ENCODE measurements at regions not wholly inside any gene's neighbourhood (a gene's known extent, or its start where the extent isn't known, plus 50 kb on each side); places are given as distances from the start of the nearest gene placed in this dataset.
"Not testable (repeated sequence)": the region's sequence is repeated elsewhere in the genome, so short reads cannot be mapped to it uniquely, and the experiment has no call there.

- Histone ChIP-seq H3K27ac (no peak overlapping the region), H3K36me3 (replicated peaks in 1 of 2; ENCODE audit: insufficient read depth in 1 of 2, low read depth in 2 of 2) (no peaks in the 10 kb centered on the region), H3K9me3 (no peaks in the 10 kb centered on the region), H3K4me1 (no peaks in the 10 kb centered on the region), H3K27me3 (no peaks in the 10 kb centered on the region), H3K4me3 (no peak overlapping the region)
- ATAC-seq (no peak), DNase-seq (no peak)
- intact Hi-C loops (cut with DNase I), result no loop called here
- no peak for TF ChIP-seq POLR2A (IDR thresholded peaks at IDR 0.05)
- no peak for TF ChIP-seq CTCF (IDR thresholded peaks at IDR 0.05)
- WGBS, 2 donors, result 67 to 68% methylated on average over 6 of the region's 6 CpGs
Measured at GRCh38 chr3:130569461-130570365, 52.7 kb downstream of the COL6A6 start.

GRCh38 chr3:130572769-130573168, 55.8 kb downstream of the COL6A6 start:
- Histone ChIP-seq H3K9me3 (no peaks in the 10 kb centered on the region), H3K27me3 (no peaks in the 10 kb centered on the region), H3K4me3 (no peak overlapping the region), H3K36me3 (replicated peaks in 1 of 2; ENCODE audit: insufficient read depth in 1 of 2, low read depth in 2 of 2) (no peaks in the 10 kb centered on the region), H3K4me1 (no peaks in the 10 kb centered on the region), H3K27ac (no peak overlapping the region)
- WGBS, 2 donors, result 44 to 51% methylated on average over 2 of the region's 2 CpGs
- DNase-seq (no peak), ATAC-seq (no peak)
- intact Hi-C loops (cut with DNase I), result no loop called here
- TF ChIP-seq POLR2A (IDR thresholded peaks at IDR 0.05) (no peak), CTCF (IDR thresholded peaks at IDR 0.05) (no peak)

GRCh38 chr3:130576375-130577266, 59.6 kb downstream of the COL6A6 start:
- peak; percentile 21 for ATAC-seq
- DNase-seq, result no peak
- H3K4me1 ChIP-seq, result no peaks in the 10 kb centered on the region
- WGBS, 2 donors, result 59 to 61% methylated on average over 3 of the region's 3 CpGs
- no peaks in the 10 kb centered on the region for H3K36me3 ChIP-seq (replicated peaks in 1 of 2; ENCODE audit: insufficient read depth in 1 of 2, low read depth in 2 of 2)
- no peak overlapping the region for H3K27ac ChIP-seq
- H3K9me3 ChIP-seq, result no peaks in the 10 kb centered on the region
- no peak for TF ChIP-seq CTCF (IDR thresholded peaks at IDR 0.05)
- H3K4me3 ChIP-seq, result no peak overlapping the region
- intact Hi-C loops (cut with DNase I), result no loop called here
- H3K27me3 ChIP-seq, result no peaks in the 10 kb centered on the region

GRCh38 chr3:130582457-130583153, 65.6 kb downstream of the COL6A6 start:
- Histone ChIP-seq H3K4me3 (no peak overlapping the region), H3K9me3 (no peaks in the 10 kb centered on the region), H3K27ac (no peak overlapping the region), H3K36me3 (replicated peaks in 1 of 2; ENCODE audit: insufficient read depth in 1 of 2, low read depth in 2 of 2) (no peaks in the 10 kb centered on the region), H3K27me3 (no peaks in the 10 kb centered on the region), H3K4me1 (no peaks in the 10 kb centered on the region)
- DNase-seq (no peak), ATAC-seq (no peak)
- TF ChIP-seq POLR2A (IDR thresholded peaks at IDR 0.05) (no peak), CTCF (IDR thresholded peaks at IDR 0.05) (no peak)
- intact Hi-C loops (cut with DNase I), result no loop called here

GRCh38 chr3:130594749-130595148, 77.8 kb downstream of the COL6A6 start:
- WGBS, 2 donors, result 31 to 63% methylated on average over 1 of the region's 1 CpG
- ATAC-seq; intact Hi-C loops (cut with DNase I); H3K27ac ChIP-seq; H3K4me1 ChIP-seq; DNase-seq; H3K9me3 ChIP-seq; H3K27me3 ChIP-seq; H3K36me3 ChIP-seq (replicated peaks in 1 of 2; ENCODE audit: insufficient read depth in 1 of 2, low read depth in 2 of 2); H3K4me3 ChIP-seq: not testable (repeated sequence)

Measured in body of pancreas (tissue), 4 donors.